Keratinocyte (primary cell): ENCODE measurements at regions not wholly inside any gene's neighbourhood (a gene's known extent, or its start where the extent isn't known, plus 50 kb on each side); places are given as distances from the start of the nearest gene placed in this dataset.

ENCODE experiments used
- DNase-seq: peaks from one replicate; pipeline ENCODE4 v3.0.0-alpha.2; 2011; ENCODE audit warnings: low read depth, missing footprints, low spot score
- FAIRE-seq: peaks from 2 replicates; lab custom pipeline; 2011; peaks lifted over from hg19 to GRCh38; lab: Jason Lieb, UNC
- H2AFZ ChIP-seq: 2 replicates; pipeline ENCODE4 v1.6.0; 2012; ENCODE audit warnings: low read length, control low read depth, inconsistent platforms; ENCODE audit not compliant: control insufficient read depth
- H3K27ac ChIP-seq: 2 replicates; pipeline ENCODE4 v1.5.1; 2011; ENCODE audit warnings: low read length; ENCODE audit not compliant: control insufficient read depth, insufficient read depth
- H3K27me3 ChIP-seq: 3 replicates; pipeline ENCODE4 v1.6.0; 2011; ENCODE audit warnings: low read length; ENCODE audit not compliant: control insufficient read depth, insufficient read depth; ENCODE audit errors: extremely low read depth
- H3K36me3 ChIP-seq, 2 experiments: 2 replicates in 1 of 2; 3 replicates in 1 of 2; pipeline ENCODE4 v1.5.1; 2011; ENCODE audit warnings: low read length in 2 of 2, mild to moderate bottlenecking in 1 of 2; ENCODE audit not compliant: control insufficient read depth in 2 of 2, insufficient read depth in 2 of 2; ENCODE audit errors: extremely low read depth in 1 of 2
- H3K4me1 ChIP-seq: 3 replicates; pipeline ENCODE4 v1.5.1; 2011; ENCODE audit warnings: low read length; ENCODE audit not compliant: control insufficient read depth, insufficient read depth; ENCODE audit errors: extremely low read depth
- H3K4me2 ChIP-seq: 3 replicates; pipeline ENCODE4 v1.6.0; 2011; ENCODE audit warnings: low read depth, low read length; ENCODE audit not compliant: control insufficient read depth, insufficient read depth; ENCODE audit errors: extremely low read depth
- H3K4me3 ChIP-seq, 3 experiments: fragments of 200-600 bp in 1 of 3; sonication (generic) in 1 of 3; 2 replicates in 2 of 3; 3 replicates in 1 of 3; pipeline ENCODE4 v1.5.1; 2011 to 2016; ENCODE audit warnings: low read length in 3 of 3, mild to moderate bottlenecking in 3 of 3, control low read depth in 2 of 3, inconsistent platforms in 1 of 3, low read depth in 1 of 3, mixed read lengths in 1 of 3, mixed run types in 1 of 3, moderate library complexity in 1 of 3; ENCODE audit not compliant: control insufficient read depth in 2 of 3, insufficient read depth in 2 of 3; ENCODE audit errors: extremely low read depth in 1 of 3
- H3K79me2 ChIP-seq: 2 replicates; pipeline ENCODE4 v1.6.0; 2012; ENCODE audit warnings: low read length; ENCODE audit not compliant: control insufficient read depth, insufficient read depth
- H3K9ac ChIP-seq: 3 replicates; pipeline ENCODE4 v1.6.0; 2011; ENCODE audit warnings: low read length; ENCODE audit not compliant: control insufficient read depth, insufficient read depth; ENCODE audit errors: extremely low read depth
- H3K9me1 ChIP-seq: 3 replicates; pipeline ENCODE4 v1.6.0; 2011; ENCODE audit warnings: low read length; ENCODE audit not compliant: control insufficient read depth, insufficient read depth; ENCODE audit errors: extremely low read depth
- H3K9me3 ChIP-seq: 2 replicates; pipeline ENCODE4 v1.5.1; 2012; ENCODE audit warnings: low read depth, low read length; ENCODE audit not compliant: control insufficient read depth
- H4K20me1 ChIP-seq: 3 replicates; pipeline ENCODE4 v1.6.0; 2011; ENCODE audit warnings: low read length; ENCODE audit not compliant: control insufficient read depth, insufficient read depth; ENCODE audit errors: extremely low read depth
- CTCF ChIP-seq, 3 experiments: IDR thresholded peaks in 1 of 3; conservative IDR thresholded peaks in 1 of 3; optimal IDR thresholded peaks in 1 of 3; 2 replicates in 2 of 3; 3 replicates in 1 of 3; pipeline versions ENCODE3 to v1.5.1; 2011; ENCODE audit warnings: low read length in 3 of 3, mild to moderate bottlenecking in 3 of 3, moderate library complexity in 2 of 3, control low read depth in 1 of 3, inconsistent platforms in 1 of 3; ENCODE audit not compliant: insufficient read depth in 2 of 3; ENCODE audit errors: extremely low read depth in 1 of 3
- EZH2 ChIP-seq: IDR thresholded peaks from one replicate; pipeline ENCODE4 v1.6.1; 2012; ENCODE audit warnings: inconsistent platforms, mild to moderate bottlenecking, low read length, moderate library complexity
- dilution Hi-C: fragments of 300-500 bp; cut with MboI; formaldehyde crosslinking; loops from one replicate; pipeline ENCODE4 v1.7.0; 2020; ENCODE audit warnings: low sequenced_read_pairs; ENCODE audit not compliant: extremely low pct_ligation_motif_present

- no peaks in the 10 kb centered on the region for H3K36me3 ChIP-seq
- H3K9me1 ChIP-seq, result no peaks in the 10 kb centered on the region
- dilution Hi-C loops, result no loop called here
- TF ChIP-seq CTCF (optimal IDR thresholded peaks at IDR 0.05 in 1 of 3, IDR thresholded peaks at IDR 0.05 in 1 of 3, conservative IDR thresholded peaks at IDR 0.05 in 1 of 3; ENCODE audit: extremely low read depth in 1 of 3, insufficient read depth in 2 of 3, low read length in 3 of 3), result no peak
- TF ChIP-seq EZH2, result no peak
- no peak overlapping the region for H3K27ac ChIP-seq
- H3K4me1 ChIP-seq, result no peaks in the 10 kb centered on the region
- H2AFZ ChIP-seq, result no peak overlapping the region
- H3K27me3 ChIP-seq, result no peaks in the 10 kb centered on the region
- DNase-seq (no peak), FAIRE-seq (no peak)
- no peaks in the 10 kb centered on the region for H4K20me1 ChIP-seq
- H3K9ac ChIP-seq, result no peak overlapping the region
- H3K4me2 ChIP-seq, result no peak overlapping the region
- no peaks in the 10 kb centered on the region for H3K79me2 ChIP-seq
- H3K4me3 ChIP-seq, result no peak overlapping the region
- no peaks in the 10 kb centered on the region for H3K9me3 ChIP-seq
Measured at GRCh38 chr11:127607487-127608085, 607.0 kb upstream of the KIRREL3 start.

- Histone ChIP-seq H3K9me3 (peaks cover 2% of the 10 kb centered on the region), H3K4me2 (no peak overlapping the region), H2AFZ (no peak overlapping the region), H3K9ac (no peak overlapping the region), H3K36me3 (no peaks in the 10 kb centered on the region), H4K20me1 (no peaks in the 10 kb centered on the region), H3K79me2 (no peaks in the 10 kb centered on the region), H3K4me3 (no peak overlapping the region), H3K27me3 (no peaks in the 10 kb centered on the region), H3K9me1 (no peaks in the 10 kb centered on the region), H3K4me1 (no peaks in the 10 kb centered on the region), H3K27ac (no peak overlapping the region)
- TF ChIP-seq EZH2 (no peak), CTCF (optimal IDR thresholded peaks at IDR 0.05 in 1 of 3, IDR thresholded peaks at IDR 0.05 in 1 of 3, conservative IDR thresholded peaks at IDR 0.05 in 1 of 3; ENCODE audit: extremely low read depth in 1 of 3, insufficient read depth in 2 of 3, low read length in 3 of 3) (no peak)
- dilution Hi-C loops, result no loop called here
- FAIRE-seq (no peak), DNase-seq (no peak)
Measured at GRCh38 chr11:127601578-127601977, 601.0 kb upstream of the KIRREL3 start.
